GM12878 (cell line): ENCODE measurements at regions not wholly inside any gene's neighbourhood (a gene's known extent, or its start where the extent isn't known, plus 50 kb on each side); places are given as distances from the start of the nearest gene placed in this dataset.

Source experiments
- ATAC-seq: fragments of 200-7000 bp; cut with Tn5 transposase; 3 replicates; pipeline ENCODE4 v1.9.1; 2020; ENCODE audit warnings: mild to moderate bottlenecking, moderate library complexity
- BruUV-seq: library from RNA; stranded (reverse); fragments of 400-500 nt; replicated peaks from 2 replicates; lab custom pipeline; 2021; lab: Mats Ljungman, UMichigan
- CTCF ChIA-PET: fragments of 300-600 bp; sonication (Branson Sonifier 250); formaldehyde crosslinking; extraction: SDS; loops from one replicate; lab custom pipeline; 2021; ENCODE audit warnings: inconsistent platforms; lab: Yijun Ruan, JAX
- POLR2A ChIA-PET: fragments of 350-600 bp; formaldehyde crosslinking; extraction: SDS; loops from one replicate; lab custom pipeline; 2021; ENCODE audit warnings: inconsistent platforms; lab: Charles Lee
- RAD21 ChIA-PET: fragments of 300-600 bp; sonication (Branson Sonifier 250); formaldehyde crosslinking; loops from one replicate; lab custom pipeline; 2023; ENCODE audit warnings: antibody characterized with exemption; ENCODE audit not compliant: unreplicated experiment; lab: Charles Lee
- SMC1A ChIA-PET: fragments of 300-600 bp; sonication (Branson Sonifier 250); formaldehyde crosslinking; loops from one replicate; lab custom pipeline; 2023; ENCODE audit not compliant: unreplicated experiment, uncharacterized antibody; lab: Charles Lee
- DNase-seq: peaks from one replicate; pipeline ENCODE4 v3.0.0-alpha.2; 2011; ENCODE audit warnings: low read depth, low spot score
- FAIRE-seq: peaks from 3 replicates; lab custom pipeline; 2011; peaks lifted over from hg19 to GRCh38; lab: Jason Lieb, UNC
- H2AFZ ChIP-seq: 2 replicates; pipeline ENCODE4 v1.6.0; 2011; ENCODE audit warnings: low read depth, low read length, control low read depth; ENCODE audit not compliant: control insufficient read depth
- H3K27ac ChIP-seq: 2 replicates; pipeline ENCODE4 v1.5.1; 2011; ENCODE audit warnings: control low read depth; ENCODE audit not compliant: control insufficient read depth, insufficient read depth
- H3K27me3 ChIP-seq, 2 experiments: replicated peaks in 1 of 2; 2 replicates each; pipeline versions ENCODE4 v1.6.0 to v1.6.1; 2011; ENCODE audit warnings: low read length in 1 of 2; ENCODE audit not compliant: control insufficient read depth in 2 of 2, insufficient read depth in 2 of 2
- H3K36me3 ChIP-seq, 2 experiments: 2 replicates each; pipeline ENCODE4 v1.5.1; 2011; ENCODE audit warnings: low read length in 1 of 2; ENCODE audit not compliant: control insufficient read depth in 2 of 2, insufficient read depth in 2 of 2
- H3K4me1 ChIP-seq: 2 replicates; pipeline ENCODE4 v1.6.1; 2011; ENCODE audit warnings: mild to moderate bottlenecking, low read length, moderate library complexity, mixed read lengths; ENCODE audit not compliant: control insufficient read depth, insufficient read depth
- H3K4me2 ChIP-seq: 2 replicates; pipeline ENCODE4 v1.6.0; 2011; ENCODE audit warnings: control low read depth; ENCODE audit not compliant: control insufficient read depth, insufficient read depth
- H3K4me3 ChIP-seq: fragments of 200-600 bp; sonication (generic); 2 replicates; pipeline ENCODE4 v1.5.1; 2016
- H3K79me2 ChIP-seq: 2 replicates; pipeline ENCODE4 v1.6.0; 2011; ENCODE audit warnings: low read length; ENCODE audit not compliant: control insufficient read depth, insufficient read depth
- H3K9ac ChIP-seq: 2 replicates; pipeline ENCODE4 v1.8.0; 2011; ENCODE audit warnings: low read length, control low read depth, mixed read lengths; ENCODE audit not compliant: control insufficient read depth, insufficient read depth
- H3K9me3 ChIP-seq: replicated peaks from 3 replicates; pipeline ENCODE4 v1.5.1; 2011; ENCODE audit warnings: mild to moderate bottlenecking, low read length; ENCODE audit not compliant: control insufficient read depth, insufficient read depth
- H4K20me1 ChIP-seq: 2 replicates; pipeline ENCODE4 v1.6.0; 2011; ENCODE audit not compliant: control insufficient read depth, insufficient read depth
- in situ Hi-C: fragments of 300-500 bp; cut with MboI; formaldehyde crosslinking; loops from 9 replicates; pipeline ENCODE4 v1.14.3; 2018; ENCODE audit warnings: mixed read lengths
- intact Hi-C: fragments of 100-400 bp; cut with micrococcal nuclease; formaldehyde crosslinking; loops from one replicate; pipeline ENCODE4 v1.14.2; 2022; ENCODE audit not compliant: unreplicated experiment
- TF ChIP-seq, protein P1 (sequence below): fragments of 450-650 bp; IDR thresholded peaks from 2 replicates; pipeline ENCODE4 v1.6.1; 2017; ENCODE audit warnings: low read depth, mild to moderate bottlenecking, moderate library complexity
- TF ChIP-seq, protein P2 (sequence below): IDR thresholded peaks from 2 replicates; pipeline ENCODE4 v1.6.1; 2012; ENCODE audit warnings: mild to moderate bottlenecking, low read depth, low read length

GRCh38 chr1:97007840-97008604 is 286.4 kb downstream of the PTBP2 start:
- H3K4me3 ChIP-seq, result no peak overlapping the region
- TF ChIP-seq, protein P1, sequence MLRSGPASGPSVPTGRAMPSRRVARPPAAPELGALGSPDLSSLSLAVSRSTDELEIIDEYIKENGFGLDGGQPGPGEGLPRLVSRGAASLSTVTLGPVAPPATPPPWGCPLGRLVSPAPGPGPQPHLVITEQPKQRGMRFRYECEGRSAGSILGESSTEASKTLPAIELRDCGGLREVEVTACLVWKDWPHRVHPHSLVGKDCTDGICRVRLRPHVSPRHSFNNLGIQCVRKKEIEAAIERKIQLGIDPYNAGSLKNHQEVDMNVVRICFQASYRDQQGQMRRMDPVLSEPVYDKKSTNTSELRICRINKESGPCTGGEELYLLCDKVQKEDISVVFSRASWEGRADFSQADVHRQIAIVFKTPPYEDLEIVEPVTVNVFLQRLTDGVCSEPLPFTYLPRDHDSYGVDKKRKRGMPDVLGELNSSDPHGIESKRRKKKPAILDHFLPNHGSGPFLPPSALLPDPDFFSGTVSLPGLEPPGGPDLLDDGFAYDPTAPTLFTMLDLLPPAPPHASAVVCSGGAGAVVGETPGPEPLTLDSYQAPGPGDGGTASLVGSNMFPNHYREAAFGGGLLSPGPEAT, result no peak
- TF ChIP-seq, protein P2, sequence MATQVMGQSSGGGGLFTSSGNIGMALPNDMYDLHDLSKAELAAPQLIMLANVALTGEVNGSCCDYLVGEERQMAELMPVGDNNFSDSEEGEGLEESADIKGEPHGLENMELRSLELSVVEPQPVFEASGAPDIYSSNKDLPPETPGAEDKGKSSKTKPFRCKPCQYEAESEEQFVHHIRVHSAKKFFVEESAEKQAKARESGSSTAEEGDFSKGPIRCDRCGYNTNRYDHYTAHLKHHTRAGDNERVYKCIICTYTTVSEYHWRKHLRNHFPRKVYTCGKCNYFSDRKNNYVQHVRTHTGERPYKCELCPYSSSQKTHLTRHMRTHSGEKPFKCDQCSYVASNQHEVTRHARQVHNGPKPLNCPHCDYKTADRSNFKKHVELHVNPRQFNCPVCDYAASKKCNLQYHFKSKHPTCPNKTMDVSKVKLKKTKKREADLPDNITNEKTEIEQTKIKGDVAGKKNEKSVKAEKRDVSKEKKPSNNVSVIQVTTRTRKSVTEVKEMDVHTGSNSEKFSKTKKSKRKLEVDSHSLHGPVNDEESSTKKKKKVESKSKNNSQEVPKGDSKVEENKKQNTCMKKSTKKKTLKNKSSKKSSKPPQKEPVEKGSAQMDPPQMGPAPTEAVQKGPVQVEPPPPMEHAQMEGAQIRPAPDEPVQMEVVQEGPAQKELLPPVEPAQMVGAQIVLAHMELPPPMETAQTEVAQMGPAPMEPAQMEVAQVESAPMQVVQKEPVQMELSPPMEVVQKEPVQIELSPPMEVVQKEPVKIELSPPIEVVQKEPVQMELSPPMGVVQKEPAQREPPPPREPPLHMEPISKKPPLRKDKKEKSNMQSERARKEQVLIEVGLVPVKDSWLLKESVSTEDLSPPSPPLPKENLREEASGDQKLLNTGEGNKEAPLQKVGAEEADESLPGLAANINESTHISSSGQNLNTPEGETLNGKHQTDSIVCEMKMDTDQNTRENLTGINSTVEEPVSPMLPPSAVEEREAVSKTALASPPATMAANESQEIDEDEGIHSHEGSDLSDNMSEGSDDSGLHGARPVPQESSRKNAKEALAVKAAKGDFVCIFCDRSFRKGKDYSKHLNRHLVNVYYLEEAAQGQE, result no peak
- no peaks in the 10 kb centered on the region for H3K4me1 ChIP-seq
- no peaks in the 10 kb centered on the region for H3K79me2 ChIP-seq
- H2AFZ ChIP-seq, result no peak overlapping the region
- ChIA-PET CTCF (no interaction called here), RAD21 (no interaction called here), POLR2A (interaction anchor here (1.1 kb wide), 1 partner anchor 34 kb away, joined by 3 read pairs; no protein-coding TSS in a partner anchor), SMC1A (interaction anchor here (1.4 kb wide), 1 partner anchor 39 kb away, joined by 3 read pairs; no protein-coding TSS in a partner anchor)
- H3K4me2 ChIP-seq, result no peak overlapping the region
- no peak overlapping the region for H3K27ac ChIP-seq
- DNase-seq, result no peak
- in situ Hi-C loops, result no loop called here
- FAIRE-seq, result no peak
- BruUV-seq, result no TSS peak
- H3K27me3 ChIP-seq, result no peaks in the 10 kb centered on the region
- intact Hi-C loops, result no loop called here
- H3K36me3 ChIP-seq, result no peaks in the 10 kb centered on the region
- ATAC-seq, result no peak
- H4K20me1 ChIP-seq, result no peaks in the 10 kb centered on the region
- no peak overlapping the region for H3K9ac ChIP-seq
- H3K9me3 ChIP-seq, result no peaks in the 10 kb centered on the region
